HEK293 (cell line): ENCODE measurements at regions not wholly inside any gene's neighbourhood (a gene's known extent, or its start where the extent isn't known, plus 50 kb on each side); places are given as distances from the start of the nearest gene placed in this dataset.

Source experiments
- ZNF114 ChIP-seq: fragments of 450-650 bp; formaldehyde crosslinking; IDR thresholded peaks from 2 replicates; pipeline ENCODE4 v1.5.0; 2017; ENCODE audit warnings: missing biosample characterization, missing genetic modification characterization
- TF ChIP-seq, protein P1 (sequence below): fragments of 450-650 bp; formaldehyde crosslinking; IDR thresholded peaks from 2 replicates; pipeline ENCODE4 v1.5.1; 2016; ENCODE audit warnings: missing biosample characterization, missing genetic modification characterization

DNA sequence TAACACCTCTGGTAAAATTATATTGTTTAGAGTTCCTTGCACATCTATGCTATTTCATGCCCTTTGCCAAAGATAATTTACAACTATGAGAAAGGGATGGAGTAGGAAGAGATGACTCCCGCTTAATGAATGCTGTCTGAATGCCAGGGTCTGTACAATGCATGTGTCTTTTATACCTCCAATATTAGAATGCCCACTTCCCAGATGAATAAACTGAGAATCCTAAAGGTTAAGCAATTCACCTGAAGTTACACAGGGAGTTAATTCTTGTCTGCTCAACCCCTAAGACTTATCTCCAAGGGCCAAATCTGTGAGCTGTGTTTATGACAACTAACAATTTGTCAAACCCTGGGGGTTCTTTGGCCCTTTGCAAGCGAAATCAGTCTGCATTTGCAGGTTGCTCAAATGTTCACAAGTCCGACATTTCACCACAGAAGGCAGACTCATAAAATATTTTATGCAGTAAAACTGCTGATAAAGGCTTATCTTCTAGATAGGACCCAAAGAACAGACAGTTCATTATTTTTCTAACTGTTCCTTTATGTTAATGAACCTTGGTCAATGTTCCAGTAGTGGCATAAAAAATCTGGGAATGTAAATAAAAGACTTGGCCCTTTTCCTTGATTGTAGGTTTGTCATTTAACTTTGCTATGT lies 50.2 kb upstream of the ATP1A1 start (continued):
- TF ChIP-seq, protein P1, sequence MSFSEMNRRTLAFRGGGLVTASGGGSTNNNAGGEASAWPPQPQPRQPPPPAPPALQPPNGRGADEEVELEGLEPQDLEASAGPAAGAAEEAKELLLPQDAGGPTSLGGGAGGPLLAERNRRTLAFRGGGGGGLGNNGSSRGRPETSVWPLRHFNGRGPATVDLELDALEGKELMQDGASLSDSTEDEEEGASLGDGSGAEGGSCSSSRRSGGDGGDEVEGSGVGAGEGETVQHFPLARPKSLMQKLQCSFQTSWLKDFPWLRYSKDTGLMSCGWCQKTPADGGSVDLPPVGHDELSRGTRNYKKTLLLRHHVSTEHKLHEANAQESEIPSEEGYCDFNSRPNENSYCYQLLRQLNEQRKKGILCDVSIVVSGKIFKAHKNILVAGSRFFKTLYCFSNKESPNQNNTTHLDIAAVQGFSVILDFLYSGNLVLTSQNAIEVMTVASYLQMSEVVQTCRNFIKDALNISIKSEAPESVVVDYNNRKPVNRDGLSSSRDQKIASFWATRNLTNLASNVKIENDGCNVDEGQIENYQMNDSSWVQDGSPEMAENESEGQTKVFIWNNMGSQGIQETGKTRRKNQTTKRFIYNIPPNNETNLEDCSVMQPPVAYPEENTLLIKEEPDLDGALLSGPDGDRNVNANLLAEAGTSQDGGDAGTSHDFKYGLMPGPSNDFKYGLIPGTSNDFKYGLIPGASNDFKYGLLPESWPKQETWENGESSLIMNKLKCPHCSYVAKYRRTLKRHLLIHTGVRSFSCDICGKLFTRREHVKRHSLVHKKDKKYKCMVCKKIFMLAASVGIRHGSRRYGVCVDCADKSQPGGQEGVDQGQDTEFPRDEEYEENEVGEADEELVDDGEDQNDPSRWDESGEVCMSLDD (tag by site-specific recombination), result no peak
- no peak for TF ChIP-seq ZNF114 (tag by site-specific recombination)
- TF ChIP-seq, all 188 proteins: peak for 5
